DMS153 treated with DMSO at 0.1 percent for 48 hours (cell line): ENCODE measurements at regions not wholly inside any gene's neighbourhood (a gene's known extent, or its start where the extent isn't known, plus 50 kb on each side); places are given as distances from the start of the nearest gene placed in this dataset.

ENCODE experiments used
- DNase-seq: peaks from one replicate; lab custom pipeline; 2025; ENCODE audit not compliant: unreplicated experiment; lab: John Stamatoyannopoulos, UW

GRCh38 chr7:15867441-15867840, 181.0 kb upstream of the MEOX2 start:
- DNase-seq, result no peak

DNA sequence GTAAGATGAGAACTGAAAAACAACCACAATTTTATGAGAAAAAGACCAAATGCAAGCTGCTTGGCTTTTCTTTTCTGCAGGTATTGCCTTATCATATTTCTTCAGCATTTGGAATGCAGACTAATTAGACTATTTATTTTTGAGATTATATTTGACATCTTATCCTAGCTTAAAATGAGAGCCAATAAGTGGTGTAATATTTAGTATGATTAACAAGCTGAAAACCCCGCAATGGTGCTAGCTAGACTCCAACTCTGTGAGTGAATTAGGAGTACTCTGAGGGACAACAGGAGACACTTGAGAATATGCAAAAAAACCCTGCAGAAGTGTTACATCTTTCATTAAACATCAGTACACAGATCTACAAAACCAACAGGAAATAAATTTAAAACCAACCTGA, 180.3 kb upstream of the MEOX2 start:
- DNase-seq, result no peak

DNA sequence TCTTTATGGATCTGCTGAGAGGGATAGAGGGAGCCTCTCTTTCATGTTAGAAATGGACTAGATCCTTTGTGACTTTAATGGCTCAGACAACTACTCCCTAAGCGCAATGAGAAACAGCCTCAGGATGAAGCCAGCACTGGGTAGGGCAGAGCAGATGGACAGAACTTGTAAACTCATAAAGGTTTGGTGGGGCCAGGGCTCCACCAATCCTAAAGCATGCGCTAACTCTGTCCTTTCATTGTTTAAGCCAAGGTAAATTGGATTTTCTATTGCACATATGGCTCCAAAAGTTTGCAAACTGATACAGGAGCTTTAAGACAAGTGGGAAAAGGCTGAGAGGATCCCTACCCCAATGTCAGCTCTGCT, 178.1 kb upstream of the MEOX2 start:
- DNase-seq, result no peak

DNA sequence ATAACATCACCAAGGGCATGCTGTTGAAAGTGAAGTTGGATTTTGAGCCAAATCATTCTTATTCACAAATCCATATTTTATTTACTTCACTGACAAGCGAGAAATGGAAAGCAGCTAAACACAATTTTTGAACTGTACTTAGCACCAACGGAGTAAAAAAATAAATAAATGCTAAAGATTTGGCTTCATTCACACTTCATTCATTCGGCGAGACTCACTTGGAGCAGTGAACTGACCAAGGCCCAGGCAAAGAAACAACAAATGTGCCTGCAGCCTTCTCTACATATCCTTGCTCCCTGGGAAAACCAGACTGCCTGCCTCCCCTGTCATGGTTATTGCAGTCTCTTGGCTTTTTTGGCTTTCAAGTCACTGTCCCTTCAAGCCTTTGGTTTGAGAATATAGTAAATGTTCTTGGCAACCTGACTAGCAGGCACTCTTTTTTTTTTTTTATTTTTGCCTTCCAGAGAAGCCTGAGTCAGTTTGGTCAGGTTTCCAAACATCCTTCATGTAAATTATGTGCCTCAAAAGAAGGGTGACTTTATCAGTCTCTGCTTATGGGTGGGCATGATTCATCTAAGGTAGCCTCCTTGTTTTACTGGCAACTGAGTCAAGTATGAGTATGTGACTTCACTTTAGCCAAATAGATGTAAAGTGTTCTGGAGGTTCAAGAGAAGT, 177.6 kb upstream of the MEOX2 start:
- DNase-seq, result no peak

DNA sequence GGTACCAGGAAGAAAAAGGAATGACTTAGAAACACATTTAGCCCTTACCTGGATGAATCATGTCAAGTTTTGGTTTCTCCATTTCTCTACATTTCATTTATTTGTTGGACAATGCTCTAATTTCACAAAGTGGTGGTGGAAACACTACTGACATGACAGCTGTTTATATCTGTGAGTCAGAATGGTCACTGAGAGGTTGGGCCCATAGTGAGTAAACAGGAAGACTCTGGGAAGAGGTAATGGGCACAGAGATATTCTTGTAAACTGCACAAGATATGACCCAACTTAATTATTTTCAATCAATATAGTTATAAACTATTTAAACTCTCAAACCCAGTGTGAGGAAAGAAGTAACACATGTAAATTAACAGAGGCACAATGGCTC, 176.3 kb upstream of the MEOX2 start:
- DNase-seq, result no peak

GRCh38 chr7:15862016-15862780, 175.7 kb upstream of the MEOX2 start:
- DNase-seq, result no peak

- DNase-seq, result no peak
Observed at GRCh38 chr7:15860264-15860949, 173.9 kb upstream of the MEOX2 start.

DNA sequence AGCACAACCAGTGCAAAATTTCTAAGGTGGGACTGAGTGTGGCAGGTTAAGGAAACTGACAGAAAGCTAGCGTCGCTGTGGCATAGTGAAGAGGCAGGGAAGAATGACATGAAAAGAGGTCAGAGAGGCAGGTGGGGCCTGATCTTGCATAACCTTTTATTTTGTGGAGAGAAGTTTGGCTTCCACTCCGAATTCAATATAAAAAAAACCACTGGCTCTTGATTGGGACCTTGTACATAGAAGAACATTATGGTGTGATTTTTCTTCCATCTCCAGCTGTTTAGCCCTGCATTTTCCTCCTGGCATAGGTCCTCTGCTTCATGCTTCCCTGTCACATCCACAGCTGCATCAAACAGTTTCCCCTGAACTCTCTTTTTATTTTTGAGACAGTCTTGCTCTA, 170.5 kb upstream of the MEOX2 start:
- DNase-seq, result no peak

DNA sequence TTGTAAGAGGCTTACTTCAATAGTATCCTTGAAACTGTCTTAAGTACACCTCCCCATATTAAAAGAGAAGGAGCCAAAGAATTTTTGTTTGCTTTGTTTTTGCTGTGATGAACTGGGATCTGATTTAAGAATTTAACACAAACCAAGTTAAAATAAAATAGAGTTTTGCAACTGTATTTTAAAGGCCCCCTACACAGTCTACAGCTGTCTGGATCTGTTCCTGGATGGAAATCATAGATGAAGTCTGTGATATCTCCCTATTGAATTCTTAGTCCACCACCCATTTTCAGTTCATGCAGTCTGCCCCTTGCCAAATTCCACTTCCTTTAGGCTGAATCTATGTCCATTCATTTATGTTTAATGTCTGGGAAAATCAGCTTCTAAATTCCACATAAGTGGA, 169.8 kb upstream of the MEOX2 start:
- DNase-seq, result no peak

DNA sequence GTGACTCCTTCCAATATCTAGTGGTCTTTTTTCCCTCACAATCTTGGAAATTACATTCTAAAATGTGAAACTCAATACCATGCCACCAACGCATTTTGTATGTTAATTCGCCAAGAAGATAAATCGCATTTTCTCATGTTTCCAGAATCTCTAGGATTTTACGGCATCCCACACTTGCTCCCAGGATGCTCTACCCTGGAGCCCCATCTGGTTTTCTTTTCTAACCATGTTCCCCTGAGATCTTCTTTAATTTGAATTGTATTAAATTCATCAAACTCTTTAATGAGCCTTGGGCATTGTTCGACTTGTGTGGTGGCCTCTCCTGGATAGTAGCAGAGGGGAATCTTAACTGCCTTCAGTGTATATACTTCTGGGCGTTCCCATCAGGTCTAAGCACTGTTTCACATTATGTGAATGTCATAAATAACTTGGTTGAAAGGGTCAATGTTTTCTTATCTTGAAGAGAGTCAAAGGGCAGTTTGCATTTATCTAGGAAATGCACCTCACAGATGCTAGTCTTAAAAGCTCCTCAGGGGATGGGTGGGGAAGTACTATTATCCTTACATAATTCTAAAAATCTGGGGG, 169.1 kb upstream of the MEOX2 start:
- DNase-seq, result no peak

GRCh38 chr7:15854841-15855524, 168.5 kb upstream of the MEOX2 start:
- no peak for DNase-seq

DNA sequence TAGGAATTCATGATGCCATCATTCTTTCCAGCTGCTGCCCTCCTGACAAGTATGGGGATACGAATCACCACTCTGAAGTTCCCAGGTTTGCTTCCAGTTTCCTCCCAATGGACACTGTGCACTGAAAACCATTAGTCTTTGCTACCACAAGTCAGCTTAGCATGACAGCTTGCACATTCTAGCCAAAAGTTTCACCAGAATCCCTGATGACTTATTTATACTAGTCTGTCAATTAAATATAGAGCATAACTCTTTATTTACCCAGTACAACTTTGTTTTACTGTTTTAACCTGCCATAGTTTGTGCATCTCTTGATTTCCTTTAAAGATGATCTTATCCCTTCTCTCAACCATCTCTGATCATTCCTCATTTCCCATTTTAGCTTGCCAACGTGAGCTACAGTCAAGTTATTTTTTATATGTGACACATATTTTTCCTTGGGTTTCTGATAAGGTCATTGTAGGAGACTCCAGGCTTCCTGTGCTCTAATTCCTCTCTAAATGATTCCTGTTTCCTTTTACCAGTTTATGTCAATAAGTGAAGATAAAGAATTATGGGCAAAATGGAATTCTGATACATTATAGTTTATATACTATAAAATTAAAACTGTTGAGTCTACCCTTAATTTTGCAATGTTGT, 167.5 kb upstream of the MEOX2 start:
- DNase-seq, result no peak

GRCh38 chr7:15851201-15851600, 164.7 kb upstream of the MEOX2 start:
- DNase-seq, result no peak

DNA sequence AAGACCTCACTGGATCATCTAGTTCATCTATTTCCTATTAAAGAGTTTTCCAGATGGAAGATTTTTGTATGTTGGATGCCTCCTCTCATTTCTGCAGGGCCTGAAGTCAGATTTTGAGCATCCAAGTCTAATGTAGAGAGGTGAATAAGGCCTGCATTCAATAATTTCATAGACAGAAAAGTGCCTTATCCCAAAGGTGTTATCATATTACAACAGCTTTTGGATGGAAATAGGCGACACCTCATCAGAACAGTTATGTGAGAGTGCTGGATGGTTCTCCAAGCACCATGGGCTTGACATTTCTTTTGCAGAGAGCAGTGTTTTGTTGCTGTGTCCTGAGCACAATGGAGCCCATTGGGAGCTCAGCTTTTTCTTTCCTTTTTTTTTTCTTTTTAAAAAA, 162.4 kb upstream of the MEOX2 start:
- DNase-seq, result no peak

DNA sequence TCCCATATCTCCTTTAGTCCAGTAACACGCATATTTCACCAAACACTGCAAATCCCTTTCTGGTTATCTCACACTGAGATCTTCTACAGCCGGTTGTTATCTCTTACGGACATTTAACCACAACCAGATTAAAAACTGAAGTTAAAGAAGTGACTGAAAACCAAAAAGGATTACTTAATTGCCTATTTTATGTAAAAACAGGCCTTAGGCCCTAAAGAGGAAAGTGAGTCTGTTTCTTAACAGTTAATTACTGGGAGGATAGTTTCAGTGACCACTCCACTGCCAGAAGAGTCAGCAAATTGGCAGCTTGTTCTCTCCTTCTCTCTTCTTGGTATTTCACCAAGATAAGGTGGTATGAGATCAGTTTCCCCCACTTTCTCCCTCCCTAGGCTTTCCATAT, 161.9 kb upstream of the MEOX2 start:
- no peak for DNase-seq

- no peak for DNase-seq
Observed at GRCh38 chr7:15845868-15846267, 159.4 kb upstream of the MEOX2 start.

DNA sequence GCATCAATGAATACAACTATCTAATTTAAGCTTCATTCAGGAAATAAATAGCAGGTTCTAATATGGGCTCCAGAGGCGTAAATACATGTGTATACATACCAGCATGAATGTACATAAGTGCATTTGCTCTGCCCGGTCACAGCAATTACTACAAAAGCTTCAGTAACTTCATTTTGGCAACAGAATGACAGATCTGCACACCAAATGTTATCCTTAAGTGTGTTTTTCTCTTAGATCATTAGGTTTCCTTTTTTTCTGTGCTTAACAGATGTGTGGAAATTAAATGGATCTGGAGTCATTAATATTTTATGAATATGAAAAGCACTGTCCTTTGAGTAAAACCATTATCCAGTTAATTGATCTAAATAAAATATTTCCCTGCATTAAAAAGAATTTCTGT, 159.0 kb upstream of the MEOX2 start:
- DNase-seq, result no peak

GRCh38 chr7:15839416-15840100, 153.1 kb upstream of the MEOX2 start:
- DNase-seq, result no peak

GRCh38 chr7:15838265-15838664, 151.8 kb upstream of the MEOX2 start:
- DNase-seq, result no peak

DNA sequence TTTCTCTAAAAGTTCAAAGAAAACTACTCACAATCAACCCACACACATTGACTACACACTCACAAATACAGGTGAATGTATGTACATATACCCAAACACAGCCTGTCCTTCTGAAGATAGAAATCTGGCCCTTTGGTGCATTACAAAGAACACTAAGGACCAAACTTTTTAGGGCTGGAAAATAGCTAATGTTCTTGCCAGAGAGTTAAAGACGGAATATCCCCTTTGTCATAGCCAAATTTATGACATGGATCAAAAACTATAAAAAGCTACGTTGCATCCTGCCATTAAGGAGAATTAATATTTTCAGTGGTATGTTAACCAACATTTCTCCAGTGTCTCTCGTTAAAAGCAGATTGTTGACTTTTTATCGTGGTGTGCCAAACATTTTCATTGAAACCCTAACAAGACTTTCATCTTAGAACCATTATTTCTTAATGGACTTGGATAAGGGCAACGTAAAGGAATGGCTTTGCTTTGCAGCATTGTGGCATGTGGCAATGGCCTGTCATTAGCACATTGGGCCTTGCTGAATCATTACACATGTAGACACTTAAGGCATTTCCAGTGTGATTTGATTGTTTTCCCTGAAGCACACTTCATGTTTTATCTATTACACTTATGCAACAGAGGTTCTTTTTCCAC, 150.9 kb upstream of the MEOX2 start:
- DNase-seq, result no peak
